K562 (cell line): ENCODE measurements at regions not wholly inside any gene's neighbourhood (a gene's known extent, or its start where the extent isn't known, plus 50 kb on each side); places are given as distances from the start of the nearest gene placed in this dataset.

Experiments used
- ATAC-seq: fragments of 200-7000 bp; cut with Tn5 transposase; 3 replicates; pipeline ENCODE4 v1.9.1; 2020; ENCODE audit warnings: moderate library complexity
- BruUV-seq: library from RNA; stranded (reverse); fragments of 400-500 nt; replicated peaks from 2 replicates; lab custom pipeline; 2021; lab: Mats Ljungman, UMichigan
- CTCF ChIA-PET: fragments of 300-600 bp; formaldehyde crosslinking; extraction: SDS; loops from one replicate; lab custom pipeline; 2021; ENCODE audit warnings: low intra/inter-chr PET ratio; lab: Yijun Ruan, JAX
- POLR2A ChIA-PET: fragments of 300-600, 350-650 bp; sonication (Branson Sonifier 250); formaldehyde crosslinking; extraction: SDS; loops from one replicate; lab custom pipeline; 2021; ENCODE audit warnings: antibody characterized with exemption, inconsistent platforms; lab: Yijun Ruan, JAX
- DNase-seq, 4 experiments: peaks; one replicate each; pipeline versions ENCODE4 v3.0.0 to v3.0.0-alpha.2; 2011 to 2018; ENCODE audit warnings: low spot score in 3 of 4, mixed read lengths in 3 of 4; ENCODE audit errors: extremely low read depth in 1 of 4
- FAIRE-seq: peaks from 2 replicates; lab custom pipeline; 2011; peaks lifted over from hg19 to GRCh38; lab: Jason Lieb, UNC
- H2AFZ ChIP-seq: 2 replicates; pipeline ENCODE4 v1.6.0; 2011; ENCODE audit warnings: low read depth, low read length, control low read depth, inconsistent platforms
- H3K27ac ChIP-seq: fragments of 200-600 bp; 3 replicates; pipeline ENCODE4 v1.8.0; 2011; ENCODE audit warnings: low read depth, mild to moderate bottlenecking, control low read depth, inconsistent platforms, low read length, moderate library complexity, mixed read lengths; ENCODE audit errors: extremely low read depth
- H3K27me3 ChIP-seq, 2 experiments: fragments of 300-600 bp in 1 of 2; 2 replicates in 1 of 2; 3 replicates in 1 of 2; pipeline versions ENCODE4 v1.6.0 to v1.8.0; 2011; ENCODE audit warnings: inconsistent platforms in 2 of 2, low read length in 2 of 2, mild to moderate bottlenecking in 1 of 2, mixed read lengths in 1 of 2, moderate library complexity in 1 of 2; ENCODE audit not compliant: control insufficient read depth in 2 of 2, insufficient read depth in 2 of 2
- H3K36me3 ChIP-seq: fragments of 300-600 bp; 3 replicates; pipeline ENCODE4 v1.8.0; 2011; ENCODE audit warnings: mild to moderate bottlenecking, low read length, inconsistent platforms; ENCODE audit not compliant: control insufficient read depth, insufficient read depth
- H3K4me1 ChIP-seq, 2 experiments: fragments of 200-600 bp in 1 of 2; replicated peaks in 1 of 2; 2 replicates in 1 of 2; 3 replicates in 1 of 2; pipeline versions ENCODE4 v1.5.1 to v1.8.0; 2011; ENCODE audit warnings: inconsistent platforms in 2 of 2, low read length in 2 of 2, mild to moderate bottlenecking in 1 of 2, mixed read lengths in 1 of 2, moderate library complexity in 1 of 2; ENCODE audit not compliant: control insufficient read depth in 2 of 2, insufficient read depth in 2 of 2
- H3K4me2 ChIP-seq: 2 replicates; pipeline ENCODE4 v1.6.1; 2011; ENCODE audit warnings: low read length, control low read depth, inconsistent platforms, mixed read lengths; ENCODE audit not compliant: insufficient read depth
- H3K4me3 ChIP-seq: fragments of 200-600 bp; sonication (generic), shearing (Covaris generic); 2 replicates; pipeline ENCODE4 v1.5.1; 2016; ENCODE audit warnings: control low read depth, inconsistent platforms
- H3K79me2 ChIP-seq: fragments of 200-600 bp; 3 replicates; pipeline ENCODE4 v1.8.0; 2011; ENCODE audit warnings: low read length, inconsistent platforms; ENCODE audit not compliant: control insufficient read depth, insufficient read depth
- H3K9ac ChIP-seq, 2 experiments: 2 replicates each; pipeline versions ENCODE4 v1.6.0 to v1.6.1; 2011; ENCODE audit warnings: low read depth in 2 of 2, low read length in 2 of 2, control low read depth in 1 of 2, inconsistent platforms in 1 of 2, mild to moderate bottlenecking in 1 of 2, mixed read lengths in 1 of 2; ENCODE audit not compliant: insufficient read depth in 1 of 2
- H3K9me1 ChIP-seq: one replicate; pipeline ENCODE4 v1.6.0; 2011; ENCODE audit warnings: inconsistent platforms, mild to moderate bottlenecking, low read length, moderate library complexity; ENCODE audit not compliant: control insufficient read depth, insufficient read depth
- H3K9me3 ChIP-seq: replicated peaks from 2 replicates; pipeline ENCODE4 v1.5.1; 2011; ENCODE audit warnings: low read depth, low read length, inconsistent platforms; ENCODE audit not compliant: control insufficient read depth, insufficient read depth
- H4K20me1 ChIP-seq: replicated peaks from 2 replicates; pipeline ENCODE4 v1.6.1; 2011; ENCODE audit warnings: low read length, inconsistent platforms, mixed read lengths; ENCODE audit not compliant: control insufficient read depth, insufficient read depth
- ARHGAP35 ChIP-seq: fragments of 450-650 bp; IDR thresholded peaks from 2 replicates; pipeline ENCODE4 v1.6.1; 2018; ENCODE audit not compliant: partially characterized antibody
- BCOR ChIP-seq: fragments of 450-650 bp; IDR thresholded peaks from 2 replicates; pipeline ENCODE4 v1.6.1; 2016
- CBX3 ChIP-seq, 2 experiments: IDR thresholded peaks; 1 replicate in 1 of 2; 2 replicates in 1 of 2; pipeline ENCODE4 v1.6.1; 2012; ENCODE audit warnings: inconsistent platforms in 2 of 2, low read length in 2 of 2, borderline replicate concordance in 1 of 2, control low read depth in 1 of 2
- FOXK1 ChIP-seq: sonication (generic); formaldehyde crosslinking; IDR thresholded peaks from 2 replicates; pipeline ENCODE4 v1.8.0; 2022; ENCODE audit warnings: missing genetic modification reagents, mild to moderate bottlenecking, borderline replicate concordance
- MAFF ChIP-seq: IDR thresholded peaks from 2 replicates; pipeline ENCODE4 v1.6.1; 2012; ENCODE audit warnings: low read length, improper control_type of control experiment
- NFRKB ChIP-seq: fragments of 450-650 bp; IDR thresholded peaks from 2 replicates; pipeline ENCODE4 v1.6.1; 2016; ENCODE audit warnings: low read depth
- PHB ChIP-seq: fragments of 250-450 bp; sonication (Bioruptor Pico); IDR thresholded peaks from 2 replicates; pipeline ENCODE4 v1.5.0; 2021
- RBM22 ChIP-seq: fragments of 200-400 bp; formaldehyde crosslinking; IDR thresholded peaks from 2 replicates; pipeline ENCODE4 v1.6.1; 2018; ENCODE audit warnings: low read length, low read depth; ENCODE audit not compliant: poor library complexity, severe bottlenecking
- SMAD3 ChIP-seq: fragments of 450-650 bp; formaldehyde crosslinking; conservative IDR thresholded peaks from 2 replicates; pipeline ENCODE4 v1.4.0; 2020; ENCODE audit warnings: mild to moderate bottlenecking
- ZNF212 ChIP-seq: fragments of 450-650 bp; formaldehyde crosslinking; IDR thresholded peaks from 2 replicates; pipeline ENCODE4 v1.4.0; 2020; ENCODE audit warnings: mild to moderate bottlenecking
- ZNF57 ChIP-seq: fragments of 450-650 bp; formaldehyde crosslinking; IDR thresholded peaks from 2 replicates; pipeline ENCODE4 v1.4.0; 2020; ENCODE audit warnings: mild to moderate bottlenecking, moderate library complexity
- ZNF586 ChIP-seq: fragments of 450-650 bp; formaldehyde crosslinking; conservative IDR thresholded peaks from 2 replicates; pipeline ENCODE4 v1.4.0; 2020; ENCODE audit warnings: mild to moderate bottlenecking, moderate library complexity
- ZZZ3 ChIP-seq: fragments of 450-650 bp; IDR thresholded peaks from 2 replicates; pipeline ENCODE4 v1.6.1; 2016; ENCODE audit warnings: antibody characterized with exemption, mild to moderate bottlenecking, moderate library complexity
- WGBS: fragments of 100-300 bp; shearing (Covaris generic); methylation state at CpG from one replicate; pipeline ENCODE4 v1.1.6; 2016; ENCODE audit warnings: low coverage, mixed read lengths; ENCODE audit not compliant: insufficient coverage; ENCODE audit errors: missing lambda C conversion rate; 5-methylcytosine and 5-hydroxymethylcytosine counted together
- in situ Hi-C: fragments of 300-500 bp; cut with MboI; formaldehyde crosslinking; loops from 4 replicates; pipeline ENCODE4 v1.15.0; 2018; ENCODE audit warnings: inconsistent platforms, mixed read lengths
- intact Hi-C: fragments of 100-400 bp; cut with micrococcal nuclease; formaldehyde crosslinking; loops from 2 replicates; pipeline ENCODE4 v1.14.2; 2022
- TF ChIP-seq, protein P1 (sequence below): fragments of 200-800 bp; sonication (Bioruptor generic); IDR thresholded peaks from 2 replicates; pipeline ENCODE4 v1.6.1; 2016; ENCODE audit warnings: missing genetic modification characterization, missing compliant biosample characterization
- TF ChIP-seq, protein P2 (sequence below): fragments of 250-450 bp; sonication (Bioruptor Pico); IDR thresholded peaks from 2 replicates; pipeline ENCODE4 v1.5.0; 2021

DNA sequence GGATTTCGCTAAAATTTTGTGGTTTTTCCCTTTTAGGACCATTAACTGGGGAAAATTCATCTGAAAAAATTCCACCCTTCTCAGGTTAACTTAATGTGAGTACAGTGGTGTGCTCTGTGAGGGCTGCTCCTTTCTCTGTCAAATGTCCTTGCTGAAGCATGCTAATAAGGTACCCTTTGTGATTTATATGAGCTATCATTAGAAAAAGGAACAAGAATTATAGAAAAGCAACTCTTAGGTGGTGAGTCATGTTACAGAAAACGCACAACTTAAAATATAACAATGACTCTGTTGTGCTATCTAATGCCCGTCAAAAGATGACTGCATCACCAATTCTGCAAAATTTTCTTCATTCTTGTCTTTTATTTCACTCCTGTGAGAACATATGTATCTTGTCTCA, 162.0 kb upstream of the MAGI2 start (continued):
- TF ChIP-seq, protein P1, sequence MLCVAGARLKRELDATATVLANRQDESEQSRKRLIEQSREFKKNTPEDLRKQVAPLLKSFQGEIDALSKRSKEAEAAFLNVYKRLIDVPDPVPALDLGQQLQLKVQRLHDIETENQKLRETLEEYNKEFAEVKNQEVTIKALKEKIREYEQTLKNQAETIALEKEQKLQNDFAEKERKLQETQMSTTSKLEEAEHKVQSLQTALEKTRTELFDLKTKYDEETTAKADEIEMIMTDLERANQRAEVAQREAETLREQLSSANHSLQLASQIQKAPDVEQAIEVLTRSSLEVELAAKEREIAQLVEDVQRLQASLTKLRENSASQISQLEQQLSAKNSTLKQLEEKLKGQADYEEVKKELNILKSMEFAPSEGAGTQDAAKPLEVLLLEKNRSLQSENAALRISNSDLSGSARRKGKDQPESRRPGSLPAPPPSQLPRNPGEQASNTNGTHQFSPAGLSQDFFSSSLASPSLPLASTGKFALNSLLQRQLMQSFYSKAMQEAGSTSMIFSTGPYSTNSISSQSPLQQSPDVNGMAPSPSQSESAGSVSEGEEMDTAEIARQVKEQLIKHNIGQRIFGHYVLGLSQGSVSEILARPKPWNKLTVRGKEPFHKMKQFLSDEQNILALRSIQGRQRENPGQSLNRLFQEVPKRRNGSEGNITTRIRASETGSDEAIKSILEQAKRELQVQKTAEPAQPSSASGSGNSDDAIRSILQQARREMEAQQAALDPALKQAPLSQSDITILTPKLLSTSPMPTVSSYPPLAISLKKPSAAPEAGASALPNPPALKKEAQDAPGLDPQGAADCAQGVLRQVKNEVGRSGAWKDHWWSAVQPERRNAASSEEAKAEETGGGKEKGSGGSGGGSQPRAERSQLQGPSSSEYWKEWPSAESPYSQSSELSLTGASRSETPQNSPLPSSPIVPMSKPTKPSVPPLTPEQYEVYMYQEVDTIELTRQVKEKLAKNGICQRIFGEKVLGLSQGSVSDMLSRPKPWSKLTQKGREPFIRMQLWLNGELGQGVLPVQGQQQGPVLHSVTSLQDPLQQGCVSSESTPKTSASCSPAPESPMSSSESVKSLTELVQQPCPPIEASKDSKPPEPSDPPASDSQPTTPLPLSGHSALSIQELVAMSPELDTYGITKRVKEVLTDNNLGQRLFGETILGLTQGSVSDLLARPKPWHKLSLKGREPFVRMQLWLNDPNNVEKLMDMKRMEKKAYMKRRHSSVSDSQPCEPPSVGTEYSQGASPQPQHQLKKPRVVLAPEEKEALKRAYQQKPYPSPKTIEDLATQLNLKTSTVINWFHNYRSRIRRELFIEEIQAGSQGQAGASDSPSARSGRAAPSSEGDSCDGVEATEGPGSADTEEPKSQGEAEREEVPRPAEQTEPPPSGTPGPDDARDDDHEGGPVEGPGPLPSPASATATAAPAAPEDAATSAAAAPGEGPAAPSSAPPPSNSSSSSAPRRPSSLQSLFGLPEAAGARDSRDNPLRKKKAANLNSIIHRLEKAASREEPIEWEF = no peak
- TF ChIP-seq RBM22 (no peak), ARHGAP35 (no peak), NFRKB (no peak), SMAD3 (CRISPR knock-in tag) (no peak), ZNF57 (CRISPR knock-in tag) (no peak), ZNF586 (CRISPR knock-in tag) (no peak)

DNA sequence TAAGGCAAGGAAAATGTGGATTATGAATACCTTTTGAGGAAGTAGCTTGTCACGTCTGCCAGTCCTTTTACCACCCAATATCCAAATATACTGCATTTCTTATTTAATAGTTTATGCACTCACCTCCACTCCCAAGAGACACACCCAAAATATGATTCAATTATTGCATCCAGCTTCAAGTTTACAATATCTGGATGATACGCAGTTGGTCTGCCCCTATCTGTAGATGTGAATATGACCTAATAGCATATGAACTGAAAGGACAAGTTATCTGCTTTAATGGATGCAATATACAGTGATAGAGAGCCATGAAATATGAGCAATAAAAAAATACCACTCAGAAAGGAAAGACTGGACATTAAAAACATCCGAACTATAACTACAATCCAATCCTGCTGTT, 159.4 kb upstream of the MAGI2 start:
- Histone ChIP-seq H3K79me2 (no peaks in the 10 kb centered on the region), H3K27me3 (no peaks in the 10 kb centered on the region), H3K9me1 (no peaks in the 10 kb centered on the region), H3K4me2 (no peak overlapping the region), H3K27ac (no peak overlapping the region), H3K36me3 (no peaks in the 10 kb centered on the region), H3K9ac (no peak overlapping the region), H3K4me3 (no peak overlapping the region), H4K20me1 (no peaks in the 10 kb centered on the region), H3K4me1 (no peaks in the 10 kb centered on the region), H2AFZ (no peak overlapping the region), H3K9me3 (no peaks in the 10 kb centered on the region)
- WGBS = 5% methylated on average over 3 of the region's 3 CpGs
- POLR2A ChIA-PET = no interaction called here
- FAIRE-seq = no peak
- CTCF ChIA-PET = interaction anchor here (0.7 kb wide), 1 partner anchor 78 kb away, joined by 6 read pairs; no protein-coding TSS in a partner anchor
- intact Hi-C loops = no loop called here
- ATAC-seq = no peak
- no TSS peak for BruUV-seq
- TF ChIP-seq MAFF (no peak), ZZZ3 (no peak), ZNF212 (CRISPR knock-in tag) (no peak), CBX3 (IDR thresholded peaks at IDR 0.05; ENCODE audit: borderline replicate concordance in 1 of 2, low read length in 2 of 2) (no peak), BCOR (no peak), FOXK1 (CRISPR knock-in tag) (no peak), PHB (CRISPR knock-in tag) (no peak)
- TF ChIP-seq, protein P2, sequence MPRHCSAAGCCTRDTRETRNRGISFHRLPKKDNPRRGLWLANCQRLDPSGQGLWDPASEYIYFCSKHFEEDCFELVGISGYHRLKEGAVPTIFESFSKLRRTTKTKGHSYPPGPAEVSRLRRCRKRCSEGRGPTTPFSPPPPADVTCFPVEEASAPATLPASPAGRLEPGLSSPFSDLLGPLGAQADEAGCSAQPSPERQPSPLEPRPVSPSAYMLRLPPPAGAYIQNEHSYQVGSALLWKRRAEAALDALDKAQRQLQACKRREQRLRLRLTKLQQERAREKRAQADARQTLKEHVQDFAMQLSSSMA (CRISPR knock-in tag) = no peak
- in situ Hi-C loops = no loop called here
- DNase-seq = no peak
